IPS DF 4.7 (cell line): ENCODE measurements at regions not wholly inside any gene's neighbourhood (a gene's known extent, or its start where the extent isn't known, plus 50 kb on each side); places are given as distances from the start of the nearest gene placed in this dataset.

ENCODE experiments used
- DNase-seq: peaks from one replicate; pipeline ENCODE4 v3.0.0-alpha.2; 2013; ENCODE audit warnings: low spot score; ENCODE audit errors: extremely low read depth

- no peak for DNase-seq
Measured at GRCh38 chr16:64542152-64542551, 579.7 kb downstream of the CDH11 start.

DNA sequence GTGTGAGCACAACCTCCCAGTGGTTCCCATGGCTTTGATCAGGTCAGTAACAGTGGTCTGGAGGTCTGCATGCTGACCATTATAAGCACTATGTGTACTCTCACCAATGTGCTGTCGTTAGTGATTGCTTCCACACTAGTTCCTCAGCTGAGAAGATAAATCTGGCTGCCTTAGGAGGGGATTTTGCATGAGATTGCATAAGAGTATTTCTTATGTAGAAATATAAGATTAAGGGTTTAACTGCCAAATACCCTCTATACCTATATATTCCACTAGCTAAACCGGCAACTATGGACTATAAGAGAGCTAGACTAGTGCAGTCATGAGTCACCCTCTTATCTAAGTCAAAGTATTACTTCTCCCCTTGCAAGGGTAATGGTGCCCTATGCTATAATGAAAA lies 580.2 kb downstream of the CDH11 start:
- no peak for DNase-seq

- no peak for DNase-seq
Measured at GRCh38 chr16:64540434-64540833, 581.4 kb downstream of the CDH11 start.

GRCh38 chr16:64539811-64540371 lies 582.0 kb downstream of the CDH11 start:
- DNase-seq, result no peak

GRCh38 chr16:64534180-64534780 lies 587.6 kb downstream of the CDH11 start:
- DNase-seq, result no peak

DNA sequence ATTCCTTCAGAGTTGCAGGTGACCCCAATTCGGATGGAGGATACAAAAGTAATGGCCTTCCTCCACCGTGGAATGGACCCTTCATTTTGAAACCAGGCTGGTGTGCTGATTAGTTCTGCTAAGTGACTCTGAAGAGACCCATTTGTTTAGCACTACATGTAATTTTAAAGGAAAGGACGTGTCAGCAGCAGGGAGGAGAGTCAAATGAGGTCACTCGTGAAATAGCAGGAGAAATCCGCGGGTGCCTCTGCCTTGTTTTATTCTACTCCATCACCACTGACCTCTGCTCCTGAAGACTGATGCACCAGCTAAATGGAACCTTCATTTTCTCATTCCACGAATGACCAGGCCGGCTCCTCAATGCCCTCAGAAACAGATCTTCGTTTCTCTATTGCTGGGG lies 589.2 kb downstream of the CDH11 start:
- no peak for DNase-seq

- no peak for DNase-seq
Measured at GRCh38 chr16:64532117-64532516, 589.7 kb downstream of the CDH11 start.

DNA sequence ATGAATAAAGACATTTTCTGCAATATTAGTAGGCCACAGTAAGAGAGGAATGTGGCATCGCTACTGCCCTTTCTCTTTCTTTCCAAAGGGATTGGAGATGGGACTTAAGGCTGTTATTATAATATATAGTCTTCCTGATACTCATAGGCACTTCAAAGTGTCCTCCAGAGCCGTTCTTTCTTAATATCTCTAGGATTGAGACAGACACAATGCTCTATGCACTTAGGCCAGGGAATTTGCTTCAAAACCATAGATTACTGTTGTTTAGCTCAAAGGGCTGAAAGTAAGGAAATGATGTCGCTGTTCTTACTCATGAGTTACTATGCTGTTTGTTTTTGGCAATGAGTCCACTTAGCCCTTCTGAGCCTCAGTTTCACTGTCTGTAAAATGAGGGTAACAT lies 590.5 kb downstream of the CDH11 start:
- DNase-seq, result no peak

DNA sequence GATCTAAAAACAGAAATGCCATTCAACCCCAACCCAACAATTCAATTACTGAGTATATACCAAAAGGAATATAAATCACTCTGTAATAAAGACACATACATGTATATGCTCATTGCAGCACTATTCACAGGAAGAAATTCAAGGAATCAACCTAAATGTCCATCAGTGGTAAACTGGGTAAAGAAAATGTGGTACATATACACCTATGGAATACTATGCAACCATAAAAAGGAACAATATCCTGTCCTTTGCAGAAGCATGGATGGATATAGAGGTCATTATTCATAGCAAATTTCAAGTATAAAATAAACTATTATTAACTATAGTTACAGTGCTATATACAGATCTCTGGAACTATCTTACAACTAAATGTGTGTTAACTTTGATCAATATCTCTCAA lies 599.3 kb downstream of the CDH11 start:
- no peak for DNase-seq

- DNase-seq, result no peak
Measured at GRCh38 chr16:64513871-64514270, 608.0 kb downstream of the CDH11 start.

GRCh38 chr16:64507240-64508024 lies 614.4 kb downstream of the CDH11 start:
- no peak for DNase-seq

- DNase-seq, result no peak
Measured at GRCh38 chr16:64499211-64499610, 622.7 kb downstream of the CDH11 start.

DNA sequence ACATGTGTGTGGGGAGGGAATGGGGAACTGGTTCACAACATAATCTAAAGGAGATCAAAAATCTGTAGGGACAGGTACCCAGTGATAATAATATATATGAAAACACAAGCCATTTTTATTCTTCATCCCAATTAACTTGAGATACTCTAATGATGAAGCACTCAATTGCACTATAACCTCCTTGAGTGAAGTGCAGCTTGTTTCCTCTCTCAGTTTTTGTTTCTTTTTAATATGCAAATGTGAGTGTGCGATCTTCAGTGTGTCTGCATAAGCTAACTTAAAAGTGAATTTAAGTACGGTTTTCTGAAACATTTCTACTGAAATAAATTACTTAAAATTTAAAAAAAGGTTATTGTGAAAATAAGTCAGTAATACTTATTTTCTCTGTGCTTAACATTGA lies 623.5 kb downstream of the CDH11 start:
- DNase-seq, result no peak

- no peak for DNase-seq
Measured at GRCh38 chr16:64493709-64494108, 628.2 kb downstream of the CDH11 start.

DNA sequence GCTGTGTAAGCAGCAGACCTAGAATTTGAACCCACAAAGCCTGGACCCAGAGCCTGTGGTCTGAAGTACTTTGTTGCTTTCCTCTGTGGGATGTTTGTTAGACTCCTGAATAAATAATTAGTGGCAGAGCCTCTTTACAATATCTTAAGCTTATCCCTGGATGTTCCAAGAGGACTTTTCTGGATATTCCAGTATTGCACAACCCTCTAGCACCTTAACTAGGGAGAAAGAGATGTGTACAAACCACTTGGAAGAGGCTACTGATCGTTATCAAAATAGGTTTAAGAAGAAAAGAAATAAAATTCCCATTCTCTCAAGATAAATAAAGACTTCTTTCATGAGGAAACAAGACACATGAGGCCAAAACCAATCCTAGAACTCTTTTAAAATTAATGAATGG lies 632.4 kb downstream of the CDH11 start:
- no peak for DNase-seq

DNA sequence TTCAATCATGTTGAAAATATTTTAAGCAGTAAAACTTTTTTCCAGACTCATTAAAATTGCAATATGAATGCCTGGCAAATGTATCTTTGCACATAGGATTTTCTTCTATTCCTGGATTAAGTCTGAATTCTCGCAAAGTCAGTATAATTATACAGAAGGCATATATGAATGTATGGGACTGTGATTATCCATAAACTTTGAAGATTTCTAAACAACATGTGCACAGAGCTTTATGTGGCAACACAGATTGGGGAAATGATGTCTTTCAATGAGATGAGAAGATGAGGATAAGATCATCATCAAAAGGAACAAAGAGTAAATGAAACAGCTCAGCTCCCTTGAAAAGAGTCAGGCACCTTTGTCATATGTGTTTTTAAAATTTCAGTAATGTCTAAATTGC lies 635.3 kb downstream of the CDH11 start:
- no peak for DNase-seq

DNA sequence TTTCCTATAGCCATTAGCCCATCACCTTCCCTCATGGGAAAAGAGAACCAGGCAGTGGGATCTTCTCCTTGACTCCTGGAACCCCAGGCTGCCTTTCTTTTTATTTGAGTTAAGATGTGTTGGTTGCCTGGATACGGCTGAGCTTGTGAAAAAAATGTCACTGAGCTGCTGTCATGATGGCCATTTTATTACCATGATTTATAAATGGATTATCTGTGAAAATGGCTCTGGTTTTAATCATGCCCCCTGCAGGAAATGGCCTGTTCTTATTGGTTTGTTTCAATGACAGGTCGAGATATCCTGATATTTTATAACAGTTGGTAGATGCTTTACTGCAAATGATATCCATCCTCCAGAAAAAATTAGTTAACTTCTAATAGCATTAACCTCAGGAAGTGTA lies 640.4 kb downstream of the CDH11 start:
- DNase-seq, result no peak

GRCh38 chr16:64478252-64478906 lies 643.5 kb downstream of the CDH11 start:
- no peak for DNase-seq

- no peak for DNase-seq
Measured at GRCh38 chr16:64475627-64476351, 646.1 kb downstream of the CDH11 start.

- DNase-seq, result no peak
Measured at GRCh38 chr16:64470916-64471315, 650.9 kb downstream of the CDH11 start.

- no peak for DNase-seq
Measured at GRCh38 chr16:64469906-64470702, 651.8 kb downstream of the CDH11 start.
